GM18870 (cell line): ENCODE measurements at regions not wholly inside any gene's neighbourhood (a gene's known extent, or its start where the extent isn't known, plus 50 kb on each side); places are given as distances from the start of the nearest gene placed in this dataset.

Source experiments
- ATAC-seq: cut with Tn5 transposase; IDR thresholded peaks from one replicate; pipeline ENCODE4 v1.9.1; 2021; ENCODE audit warnings: moderate library complexity; ENCODE audit not compliant: unreplicated experiment

GRCh38 chr3:188054541-188054940 is 99.4 kb upstream of the LPP start:
- ATAC-seq, result no peak

DNA sequence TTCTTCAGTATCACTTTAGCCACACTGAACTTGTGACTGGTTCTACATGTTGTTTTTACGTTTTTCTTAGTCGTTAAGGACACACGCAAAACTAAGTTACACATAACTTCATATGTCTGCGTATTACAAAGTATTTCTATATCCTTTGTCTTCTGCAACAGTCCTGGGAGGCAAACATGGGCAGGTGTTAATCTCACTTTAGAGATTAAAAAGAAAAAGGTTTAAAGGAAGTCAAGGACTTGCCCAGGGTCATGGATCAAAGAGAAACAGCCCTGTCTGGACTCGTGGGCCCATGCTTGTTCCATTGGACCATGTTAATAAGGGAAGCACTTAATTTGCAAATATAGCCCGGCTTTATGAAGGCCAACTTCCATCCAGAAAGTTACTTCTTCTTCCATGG is 98.6 kb upstream of the LPP start:
- ATAC-seq, result no peak

GRCh38 chr3:188057124-188057523 is 96.8 kb upstream of the LPP start:
- no peak for ATAC-seq

- ATAC-seq, result no peak
Observed at GRCh38 chr3:188058569-188059184, 95.3 kb upstream of the LPP start.

- ATAC-seq, result no peak
Observed at GRCh38 chr3:188059351-188059750, 94.6 kb upstream of the LPP start.

DNA sequence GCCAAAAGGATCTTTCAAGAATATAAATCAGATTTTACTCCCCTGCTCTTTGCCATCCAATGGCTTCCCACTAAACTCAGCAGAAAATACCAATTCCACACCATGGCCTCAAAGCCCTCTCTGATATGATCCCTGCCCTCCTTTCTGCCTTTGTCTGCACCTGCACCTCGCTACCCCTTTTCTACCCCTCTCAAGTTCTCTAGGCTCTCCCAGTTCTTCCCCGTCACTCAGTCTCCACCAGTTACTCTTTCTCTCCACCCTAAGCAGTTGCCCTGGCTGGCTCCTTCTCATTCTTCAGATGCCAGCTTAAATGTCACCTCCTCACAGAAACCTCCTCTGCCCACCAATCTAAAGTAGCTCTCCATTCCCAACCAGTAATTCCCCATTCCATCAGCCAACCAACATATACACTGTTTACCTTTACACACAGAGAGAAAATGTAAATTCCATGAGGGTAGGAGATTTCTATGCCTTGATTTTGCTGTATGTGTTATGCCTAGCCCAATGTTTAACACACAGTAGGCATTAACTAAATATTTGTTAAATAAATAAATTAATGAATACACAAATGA is 93.6 kb upstream of the LPP start:
- ATAC-seq, result no peak

DNA sequence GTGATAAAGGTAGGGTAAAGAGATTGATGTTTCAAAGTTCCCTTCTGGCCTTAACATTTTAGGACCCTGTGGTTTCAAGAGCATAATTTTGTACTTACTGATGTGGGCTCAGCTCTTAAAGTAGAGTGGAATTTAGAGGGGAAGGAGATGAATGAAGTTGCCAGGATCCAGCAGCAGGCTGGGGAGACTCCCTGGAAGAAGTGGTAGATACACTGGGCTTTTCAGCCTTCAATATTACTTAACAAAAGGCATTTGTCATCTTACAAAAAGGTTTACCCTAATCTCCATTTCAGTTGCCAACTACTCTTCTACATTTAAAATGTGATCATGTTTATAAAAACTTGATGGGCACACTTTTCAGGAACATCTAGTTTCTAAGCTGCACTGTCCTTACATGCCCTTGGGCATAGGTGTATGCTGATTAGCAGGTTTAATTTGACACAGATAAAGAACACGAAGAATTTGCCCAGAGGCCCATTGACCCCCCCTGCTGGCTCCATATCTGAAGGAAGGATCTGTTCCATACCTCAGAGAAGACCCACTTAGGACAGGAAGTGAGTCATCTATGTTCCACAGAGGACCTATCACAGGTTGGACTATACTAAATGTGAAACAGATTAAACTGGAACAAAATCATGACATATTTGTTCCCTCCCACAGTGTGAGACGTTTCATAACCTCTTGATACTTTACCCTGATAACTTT is 93.0 kb upstream of the LPP start:
- no peak for ATAC-seq

- ATAC-seq, result no peak
Observed at GRCh38 chr3:188062216-188062615, 91.7 kb upstream of the LPP start.

DNA sequence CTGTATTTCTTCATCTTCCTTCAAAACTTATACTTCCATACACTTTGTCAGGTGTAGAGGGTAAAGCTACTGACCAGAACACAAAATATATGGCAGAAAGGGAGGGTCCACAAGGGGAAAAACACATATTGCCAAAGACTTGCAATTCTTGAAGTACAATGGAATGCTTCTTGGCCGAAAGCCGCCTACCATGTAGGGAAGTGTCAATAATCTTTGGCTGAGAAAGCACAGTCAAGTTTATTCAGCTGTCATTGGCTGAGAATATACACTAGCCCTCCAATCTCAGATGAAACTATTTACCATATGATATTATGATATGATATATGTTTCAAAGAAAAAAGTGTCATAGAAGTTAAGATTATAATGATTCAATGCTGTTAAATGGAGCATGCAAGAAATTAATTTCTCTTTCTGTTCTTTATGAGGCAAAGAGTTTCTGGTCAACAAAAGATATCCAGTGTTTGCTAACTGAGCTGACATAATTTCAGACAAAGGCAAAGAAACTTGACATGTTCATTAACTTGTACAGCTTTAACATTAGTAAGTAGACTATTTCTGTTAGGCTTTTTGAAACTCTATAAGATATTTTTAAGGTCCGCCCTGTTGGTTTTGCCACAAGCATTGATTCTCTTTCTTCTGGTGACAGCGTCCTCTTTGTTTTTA is 89.0 kb upstream of the LPP start:
- no peak for ATAC-seq

DNA sequence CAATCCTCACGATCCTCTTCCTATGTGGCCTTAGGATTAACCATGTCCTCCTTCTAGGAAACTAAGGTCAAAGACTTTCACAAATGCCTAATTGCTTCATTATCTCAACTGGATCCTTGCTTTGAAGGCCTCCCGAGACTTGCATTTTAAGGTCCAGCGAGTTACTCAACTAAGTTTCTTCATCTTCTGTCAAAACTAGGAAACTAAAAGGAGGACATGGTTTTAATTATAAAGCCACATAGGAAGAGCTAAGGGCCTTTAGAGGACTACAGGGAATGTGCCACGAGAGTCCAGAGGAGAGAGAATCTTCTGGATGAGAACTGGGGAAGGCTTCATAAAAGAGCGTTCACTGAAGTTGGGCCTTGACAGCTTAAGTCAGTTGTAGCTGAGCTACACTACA is 87.8 kb upstream of the LPP start:
- no peak for ATAC-seq

GRCh38 chr3:188067932-188068331 is 86.0 kb upstream of the LPP start:
- no peak for ATAC-seq

DNA sequence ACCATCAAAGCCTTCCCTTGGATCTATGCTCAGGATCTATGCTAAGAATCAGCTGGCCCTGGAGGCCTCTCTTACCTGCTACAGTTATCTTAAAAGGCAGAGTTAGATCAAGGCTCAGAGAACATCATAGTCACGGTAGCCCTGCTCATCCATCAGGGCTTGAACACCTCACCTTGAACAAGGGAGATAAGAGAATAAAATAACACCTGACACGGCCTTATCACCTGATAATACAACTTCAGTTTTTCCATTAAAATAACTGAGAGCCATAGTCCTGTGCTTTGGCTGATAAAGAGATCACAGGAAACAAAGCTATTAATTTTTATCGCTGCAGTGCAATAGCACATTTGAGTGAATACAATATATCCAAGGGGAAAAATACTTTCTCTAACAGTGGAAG is 85.6 kb upstream of the LPP start:
- ATAC-seq, result no peak

- ATAC-seq, result no peak
Observed at GRCh38 chr3:188071636-188072035, 82.3 kb upstream of the LPP start.

GRCh38 chr3:188076176-188076575 is 77.8 kb upstream of the LPP start:
- no peak for ATAC-seq

- ATAC-seq, result no peak
Observed at GRCh38 chr3:188077160-188077799, 76.7 kb upstream of the LPP start.

DNA sequence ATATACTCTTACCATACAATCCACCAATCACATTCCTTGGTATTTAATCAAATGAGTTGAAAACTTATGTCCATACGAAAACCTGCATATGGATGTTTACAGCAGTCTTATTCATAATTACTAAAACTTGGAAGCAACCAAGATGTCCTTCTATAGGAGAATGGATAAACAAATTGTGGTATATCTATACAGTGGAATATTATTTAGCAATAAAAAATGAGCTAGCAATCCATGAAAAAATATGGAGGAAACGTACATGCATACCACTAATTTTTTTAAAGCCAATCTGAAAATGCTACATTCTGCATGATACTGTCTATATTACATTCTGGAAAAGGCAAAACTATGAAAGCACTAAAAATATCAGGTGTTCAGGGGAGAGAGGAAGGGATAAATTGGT is 73.9 kb upstream of the LPP start:
- ATAC-seq, result no peak

DNA sequence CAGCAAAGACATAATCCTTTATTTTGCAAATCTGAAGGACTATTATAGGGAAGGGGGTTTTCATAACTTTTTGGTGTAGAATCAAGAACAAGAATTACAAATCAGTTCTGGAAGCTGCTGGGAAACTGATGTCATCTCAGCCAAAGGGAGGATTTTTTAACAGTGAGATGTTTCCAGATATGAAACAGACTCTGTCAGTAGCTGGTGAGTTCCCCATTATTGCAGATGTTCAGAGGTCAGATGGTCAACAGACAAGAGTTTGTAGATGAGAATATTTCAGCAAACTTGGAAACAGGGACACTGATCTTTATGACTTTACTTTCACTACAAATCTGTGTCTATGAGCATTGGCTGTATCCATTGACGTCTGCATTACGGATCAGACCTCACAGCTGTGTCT is 71.9 kb upstream of the LPP start:
- no peak for ATAC-seq

DNA sequence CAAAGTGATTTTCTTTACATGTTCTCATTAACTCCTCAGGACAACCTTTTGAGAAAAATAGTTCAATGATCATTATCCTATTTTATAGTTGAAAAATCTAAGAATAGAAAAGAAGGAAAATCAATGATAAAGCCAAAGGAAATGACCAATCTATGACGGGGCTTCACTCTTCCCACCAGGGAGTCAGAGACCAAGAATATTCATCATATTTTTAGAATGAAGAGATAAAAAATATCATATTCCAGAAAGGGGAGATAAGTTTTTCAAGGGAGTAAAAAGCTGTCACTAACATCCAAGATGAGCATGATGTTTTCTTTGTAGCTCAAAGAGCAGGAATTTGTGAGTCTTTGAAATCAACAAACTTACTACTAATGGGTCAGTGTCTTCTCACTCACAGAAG is 71.5 kb upstream of the LPP start:
- ATAC-seq, result no peak

GRCh38 chr3:188083011-188083410 is 70.9 kb upstream of the LPP start:
- ATAC-seq, result no peak

DNA sequence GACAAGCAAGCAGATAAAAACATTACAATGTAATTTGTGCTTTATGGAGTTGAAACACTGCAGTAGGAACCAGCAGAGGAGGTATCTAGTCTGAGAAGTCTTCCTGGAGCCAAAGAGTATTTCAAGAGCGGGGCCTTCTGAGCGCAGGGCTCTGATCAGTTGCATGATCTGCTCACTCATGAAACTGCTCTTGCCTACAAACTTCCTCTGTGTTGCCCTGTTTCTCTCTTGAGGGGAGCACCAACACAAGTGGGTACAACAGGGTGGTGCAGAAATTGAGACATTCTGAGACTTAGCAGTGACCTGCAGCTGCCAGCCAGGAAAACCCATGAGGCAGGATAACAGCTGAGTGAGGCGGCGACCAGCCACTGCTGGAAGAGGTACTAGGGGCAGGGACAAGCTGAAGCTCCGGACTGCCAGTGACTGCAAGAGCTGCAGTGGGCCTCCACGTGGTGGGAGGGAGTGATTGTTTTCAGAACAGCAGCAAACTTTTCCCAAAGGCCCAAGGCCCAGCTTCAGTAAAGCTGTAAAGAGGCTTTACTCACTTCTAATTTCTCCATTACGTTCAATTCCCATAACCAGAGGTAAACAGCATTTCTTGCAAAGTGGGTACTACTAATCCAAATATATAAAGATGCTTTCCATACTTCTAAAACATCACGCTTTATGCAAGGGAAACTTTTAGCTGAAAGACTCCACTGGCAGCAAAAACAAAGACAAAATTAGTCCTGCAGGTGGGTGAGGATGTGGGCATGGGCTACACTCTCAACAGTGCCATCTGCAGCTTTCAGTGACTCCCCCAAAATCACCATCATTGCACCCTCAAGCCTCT is 69.0 kb upstream of the LPP start:
- no peak for ATAC-seq
